PC-9 (cell line): ENCODE measurements at regions not wholly inside any gene's neighbourhood (a gene's known extent, or its start where the extent isn't known, plus 50 kb on each side); places are given as distances from the start of the nearest gene placed in this dataset.

Experiments used
- BruUV-seq: library from RNA; stranded (reverse); fragments of 400-500 nt; replicated peaks from 2 replicates; lab custom pipeline; 2021; lab: Mats Ljungman, UMichigan
- CTCF ChIA-PET: fragments of 300-600 bp; sonication (Branson Sonifier 250); formaldehyde crosslinking; loops from one replicate; lab custom pipeline; 2022; ENCODE audit warnings: antibody characterized with exemption; lab: Charles Lee
- POLR2A ChIA-PET: fragments of 300-600 bp; sonication (Branson Sonifier 250); formaldehyde crosslinking; loops from one replicate; lab custom pipeline; 2022; ENCODE audit warnings: antibody characterized with exemption; ENCODE audit not compliant: unreplicated experiment; lab: Charles Lee
- DNase-seq, 2 experiments: peaks; one replicate each; pipeline versions ENCODE4 v3.0.0 to v3.0.0-alpha.2; 2015 to 2022; ENCODE audit warnings: mixed read lengths in 1 of 2
- H2AFZ ChIP-seq: fragments of 200-600 bp; sonication (generic); 2 replicates; pipeline ENCODE4 v1.8.1; 2017; ENCODE audit warnings: antibody characterized with exemption
- H3F3A ChIP-seq: fragments of 200-600 bp; sonication (generic); 2 replicates; pipeline ENCODE4 v1.8.1; 2017; ENCODE audit warnings: antibody characterized with exemption, mild to moderate bottlenecking, low read depth; ENCODE audit not compliant: insufficient read depth
- H3K27ac ChIP-seq: fragments of 200-600 bp; sonication (generic); 2 replicates; pipeline ENCODE4 v1.6.1; 2016; ENCODE audit warnings: mixed run types
- H3K27me3 ChIP-seq: fragments of 200-600 bp; sonication (generic); 2 replicates; pipeline ENCODE4 v1.6.1; 2016; ENCODE audit warnings: low read depth, mixed run types; ENCODE audit not compliant: insufficient read depth
- H3K36me3 ChIP-seq: fragments of 200-600 bp; sonication (generic); 2 replicates; pipeline ENCODE4 v1.6.1; 2016; ENCODE audit warnings: low read depth, mixed run types
- H3K4me1 ChIP-seq: fragments of 200-600 bp; sonication (generic); replicated peaks from 2 replicates; pipeline ENCODE4 v1.6.1; 2016; ENCODE audit warnings: mixed run types; ENCODE audit not compliant: insufficient read depth
- H3K4me2 ChIP-seq: fragments of 200-600 bp; sonication (generic); 2 replicates; pipeline ENCODE4 v1.6.1; 2017; ENCODE audit warnings: mixed run types
- H3K4me3 ChIP-seq: fragments of 200-600 bp; sonication (generic); 2 replicates; pipeline ENCODE4 v1.6.1; 2016; ENCODE audit warnings: mixed run types
- H3K79me2 ChIP-seq: fragments of 200-600 bp; sonication (generic); 2 replicates; pipeline ENCODE4 v1.6.1; 2017; ENCODE audit warnings: low read depth, mixed run types
- H3K9me2 ChIP-seq: fragments of 200-600 bp; sonication (generic); 2 replicates; pipeline ENCODE4 v1.8.1; 2017; ENCODE audit warnings: mild to moderate bottlenecking; ENCODE audit not compliant: insufficient read depth
- H3K9me3 ChIP-seq: fragments of 200-600 bp; sonication (generic); 2 replicates; pipeline ENCODE4 v1.8.1; 2016; ENCODE audit warnings: low read depth; ENCODE audit not compliant: insufficient read depth
- H4K20me1 ChIP-seq: fragments of 200-600 bp; sonication (generic); 2 replicates; pipeline ENCODE4 v1.8.1; 2017; ENCODE audit not compliant: insufficient read depth
- CTCF ChIP-seq: fragments of 200-600 bp; sonication (generic); conservative IDR thresholded peaks from 2 replicates; pipeline ENCODE4 v1.6.1; 2017; ENCODE audit warnings: mixed run types, antibody characterized with exemption, mild to moderate bottlenecking, moderate library complexity
- EZH2 ChIP-seq: fragments of 200-600 bp; sonication (generic); IDR thresholded peaks from 2 replicates; pipeline ENCODE4 v1.8.0; 2017; ENCODE audit warnings: antibody characterized with exemption, low read depth
- intact Hi-C: fragments of 100-400 bp; cut with micrococcal nuclease; formaldehyde crosslinking; loops from one replicate; pipeline ENCODE4 v1.10.0; 2022; ENCODE audit not compliant: unreplicated experiment

GRCh38 chr6:163901681-163902080, 487.2 kb downstream of the QKI start:
- intact Hi-C loops = no loop called here
- ChIA-PET CTCF (no interaction called here), POLR2A (no interaction called here)
- H3K36me3 ChIP-seq = no peaks in the 10 kb centered on the region
- no peaks in the 10 kb centered on the region for H4K20me1 ChIP-seq
- no peaks in the 10 kb centered on the region for H3K9me2 ChIP-seq
- no peaks in the 10 kb centered on the region for H3F3A ChIP-seq
- TF ChIP-seq EZH2 = no peak
- TF ChIP-seq CTCF = no peak
- H3K27ac ChIP-seq = no peak overlapping the region
- H3K9me3 ChIP-seq = no peaks in the 10 kb centered on the region
- H3K4me3 ChIP-seq = no peak overlapping the region
- peaks cover 83% of the 10 kb centered on the region for H3K27me3 ChIP-seq
- no TSS peak for BruUV-seq
- no peaks in the 10 kb centered on the region for H3K4me1 ChIP-seq
- no peak for DNase-seq
- no peak overlapping the region for H2AFZ ChIP-seq
- no peaks in the 10 kb centered on the region for H3K79me2 ChIP-seq
- H3K4me2 ChIP-seq = no peak overlapping the region

GRCh38 chr6:163900570-163900969, 486.1 kb downstream of the QKI start:
- Histone ChIP-seq H3K9me2 (no peaks in the 10 kb centered on the region), H2AFZ (no peak overlapping the region), H4K20me1 (no peaks in the 10 kb centered on the region), H3K4me3 (no peak overlapping the region), H3K4me1 (no peaks in the 10 kb centered on the region), H3K27ac (no peak overlapping the region), H3K27me3 (peaks cover 81% of the 10 kb centered on the region), H3K36me3 (no peaks in the 10 kb centered on the region), H3K79me2 (no peaks in the 10 kb centered on the region), H3K9me3 (no peaks in the 10 kb centered on the region), H3K4me2 (no peak overlapping the region), H3F3A (no peaks in the 10 kb centered on the region)
- intact Hi-C loops = no loop called here
- no peak for TF ChIP-seq EZH2
- TF ChIP-seq CTCF = no peak
- ChIA-PET CTCF (no interaction called here), POLR2A (no interaction called here)
- BruUV-seq = no TSS peak
- DNase-seq = no peak

- Histone ChIP-seq H3F3A (no peaks in the 10 kb centered on the region), H3K9me3 (no peaks in the 10 kb centered on the region), H3K27ac (no peak overlapping the region), H3K36me3 (no peaks in the 10 kb centered on the region), H3K4me1 (no peaks in the 10 kb centered on the region), H2AFZ (no peak overlapping the region), H3K4me2 (no peak overlapping the region), H4K20me1 (no peaks in the 10 kb centered on the region), H3K9me2 (no peaks in the 10 kb centered on the region), H3K27me3 (peaks cover 65% of the 10 kb centered on the region), H3K79me2 (no peaks in the 10 kb centered on the region), H3K4me3 (no peak overlapping the region)
- no peak for TF ChIP-seq CTCF
- no peak for DNase-seq
- CTCF ChIA-PET = no interaction called here
- POLR2A ChIA-PET = no interaction called here
- intact Hi-C loops = no loop called here
- no TSS peak for BruUV-seq
These were observed 483.2 kb downstream of the QKI start for GRCh38 chr6:163897669-163898068.
